ENCODE measurements at regions not wholly inside any gene's neighbourhood (a gene's known extent, or its start where the extent isn't known, plus 50 kb on each side); places are given as distances from the start of the nearest gene placed in this dataset.
"Not testable (repeated sequence)": the region's sequence is repeated elsewhere in the genome, so short reads cannot be mapped to it uniquely, and the experiment has no call there.

DNA sequence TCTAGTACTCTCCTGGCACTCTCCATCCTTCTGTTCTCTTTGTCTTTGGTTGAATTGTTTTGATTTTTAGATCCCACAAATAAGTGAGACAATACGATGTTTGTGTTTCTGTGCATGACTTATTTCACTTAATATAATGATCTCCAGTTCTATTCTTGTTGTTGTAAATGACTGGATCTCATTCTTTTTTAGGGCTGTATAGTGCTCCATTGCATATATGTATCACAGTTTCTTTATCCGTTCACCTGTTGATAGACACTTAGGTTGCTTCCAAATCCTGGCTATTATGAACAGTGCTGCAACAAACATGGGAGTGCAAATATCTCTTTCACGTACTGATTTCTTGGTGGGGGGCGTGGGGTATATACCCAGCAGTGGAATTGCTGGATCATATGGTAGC, 245.0 kb downstream of the ADCYAP1 start:
- H3K4me3 Mint-ChIP-seq, result no peak overlapping the region
- H3K9me3 Mint-ChIP-seq, result peaks cover 19% of the 10 kb centered on the region
- POLR2A ChIA-PET, result no interaction called here
- no peaks in the 10 kb centered on the region for H3K36me3 Mint-ChIP-seq (ENCODE audit: low read depth)
- CTCF ChIA-PET, result no interaction called here
- no peaks in the 10 kb centered on the region for H3K27me3 Mint-ChIP-seq
- no peak for DNase-seq
- no peaks in the 10 kb centered on the region for H3K4me1 Mint-ChIP-seq
- H3K27ac Mint-ChIP-seq, result no peak overlapping the region

DNA sequence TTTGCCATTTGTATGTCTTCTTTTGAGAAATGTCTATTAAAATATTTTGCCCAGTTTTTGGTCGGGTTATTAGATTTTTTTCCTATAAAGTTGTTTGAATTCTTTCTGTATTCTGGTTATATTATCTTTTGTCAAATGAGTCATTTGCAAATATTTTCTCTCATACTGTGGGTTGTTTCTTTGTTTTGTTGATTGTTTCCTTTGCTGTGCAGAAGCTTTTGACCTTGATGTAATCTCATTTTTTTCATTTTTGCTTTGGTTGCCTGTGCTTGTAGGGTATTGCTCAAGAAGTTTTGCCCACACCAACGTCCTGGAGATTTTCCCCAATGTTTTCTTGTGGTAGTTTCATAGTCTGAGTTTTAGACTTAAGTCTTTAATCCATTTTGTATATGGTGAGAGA, 245.7 kb downstream of the ADCYAP1 start:
- peaks cover 19% of the 10 kb centered on the region for H3K9me3 Mint-ChIP-seq
- H3K4me1 Mint-ChIP-seq, result no peaks in the 10 kb centered on the region
- no peaks in the 10 kb centered on the region for H3K36me3 Mint-ChIP-seq (ENCODE audit: low read depth)
- ChIA-PET CTCF (no interaction called here), POLR2A (no interaction called here)
- no peaks in the 10 kb centered on the region for H3K27me3 Mint-ChIP-seq
- H3K27ac Mint-ChIP-seq, result no peak overlapping the region
- no peak overlapping the region for H3K4me3 Mint-ChIP-seq
- no peak for DNase-seq

DNA sequence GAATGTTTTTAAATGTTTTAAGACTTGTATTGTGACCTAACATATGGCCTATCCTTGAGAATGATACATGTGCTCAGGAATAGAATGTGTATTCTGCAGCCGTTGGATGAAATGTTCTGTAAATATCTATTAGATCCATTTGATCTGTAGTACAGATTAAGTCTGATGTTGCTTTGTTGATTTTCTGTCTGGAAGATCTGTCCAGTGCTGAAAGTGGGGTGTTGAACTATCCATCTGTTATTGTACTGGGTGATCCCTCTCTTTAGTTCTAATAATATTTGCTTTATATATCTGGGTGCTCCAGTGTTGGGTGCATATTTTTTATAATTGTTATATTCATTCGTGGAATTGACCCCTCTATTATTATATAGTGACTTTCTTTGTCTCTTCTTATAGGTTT, 248.3 kb downstream of the ADCYAP1 start:
- H3K4me1 Mint-ChIP-seq; H3K4me3 Mint-ChIP-seq; H3K36me3 Mint-ChIP-seq (ENCODE audit: low read depth); CTCF ChIA-PET; H3K27ac Mint-ChIP-seq; DNase-seq; H3K27me3 Mint-ChIP-seq; POLR2A ChIA-PET: not testable (repeated sequence)
- H3K9me3 Mint-ChIP-seq, result peaks cover 22% of the 10 kb centered on the region

DNA sequence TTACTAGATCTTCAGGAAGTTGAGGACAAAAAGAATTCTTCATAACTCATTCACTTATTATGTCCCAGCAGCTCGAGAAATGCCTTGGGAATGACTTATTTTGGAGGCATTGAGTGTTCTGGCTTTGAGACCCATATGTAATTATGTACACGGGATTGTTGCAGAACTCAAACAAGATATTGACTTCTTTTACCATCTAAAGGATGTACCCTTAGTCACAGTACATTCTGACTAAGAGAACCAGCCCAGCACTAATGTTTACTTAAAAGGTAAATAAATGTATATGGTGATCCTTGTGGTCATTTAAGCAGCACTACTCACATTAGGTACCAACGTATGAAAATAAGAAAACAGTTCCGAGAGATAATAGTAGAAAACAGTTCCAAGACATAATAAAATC, 268.9 kb downstream of the ADCYAP1 start:
- Mint-ChIP-seq H3K27ac (no peak overlapping the region), H3K27me3 (no peaks in the 10 kb centered on the region), H3K4me3 (no peak overlapping the region), H3K4me1 (no peaks in the 10 kb centered on the region), H3K36me3 (ENCODE audit: low read depth) (no peaks in the 10 kb centered on the region), H3K9me3 (peaks cover 11% of the 10 kb centered on the region)
- CTCF ChIA-PET, result no interaction called here
- POLR2A ChIA-PET, result no interaction called here
- DNase-seq, result no peak

DNA sequence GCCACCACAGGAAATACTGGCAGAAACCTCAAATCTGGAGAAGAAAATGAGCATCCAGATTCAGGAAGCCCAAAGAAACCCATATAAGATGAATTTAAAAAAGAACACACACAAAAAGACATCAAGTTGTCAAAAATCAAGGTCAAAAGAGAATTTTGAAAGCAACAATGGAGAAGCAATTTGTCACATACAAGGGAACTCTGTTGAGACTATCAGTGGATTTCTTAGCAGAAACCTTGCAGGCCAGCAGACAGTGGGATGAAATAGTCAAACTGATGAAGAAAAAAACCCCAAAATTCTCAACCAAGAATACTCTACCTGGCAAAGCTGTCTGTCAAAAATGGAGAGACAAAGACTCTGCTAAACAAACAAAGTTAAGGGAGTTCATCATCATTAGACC, 272.6 kb downstream of the ADCYAP1 start:
- Mint-ChIP-seq H3K36me3 (ENCODE audit: low read depth) (no peaks in the 10 kb centered on the region), H3K4me1 (no peaks in the 10 kb centered on the region), H3K9me3 (peaks cover 19% of the 10 kb centered on the region), H3K27me3 (no peaks in the 10 kb centered on the region), H3K4me3 (no peak overlapping the region), H3K27ac (no peak overlapping the region)
- no peak for DNase-seq
- ChIA-PET CTCF (no interaction called here), POLR2A (no interaction called here)

DNA sequence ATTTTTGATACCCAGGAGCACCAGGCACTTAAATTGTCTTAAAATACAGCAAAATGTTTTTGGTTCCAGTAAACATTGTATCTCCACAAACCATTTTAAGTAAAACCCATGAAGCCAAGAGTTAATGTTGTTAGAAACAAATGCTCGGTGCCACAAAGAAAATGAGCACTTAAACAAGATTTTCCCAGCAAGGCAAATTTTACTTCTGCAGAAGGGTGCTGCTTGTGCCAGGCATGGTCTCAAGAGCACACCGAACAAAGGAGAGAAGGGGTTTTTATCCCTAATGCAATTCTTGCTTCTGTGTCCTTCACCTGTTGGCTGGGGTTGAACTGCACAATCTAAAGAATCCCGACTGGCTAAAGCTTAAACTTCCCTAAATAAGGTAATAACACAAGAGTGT, 286.7 kb downstream of the ADCYAP1 start:
- no peak overlapping the region for H3K27ac Mint-ChIP-seq
- DNase-seq, result no peak
- no peaks in the 10 kb centered on the region for H3K4me1 Mint-ChIP-seq
- ChIA-PET POLR2A (no interaction called here), CTCF (no interaction called here)
- no peaks in the 10 kb centered on the region for H3K36me3 Mint-ChIP-seq (ENCODE audit: low read depth)
- peaks cover 5% of the 10 kb centered on the region for H3K9me3 Mint-ChIP-seq
- H3K27me3 Mint-ChIP-seq, result no peaks in the 10 kb centered on the region
- no peak overlapping the region for H3K4me3 Mint-ChIP-seq

DNA sequence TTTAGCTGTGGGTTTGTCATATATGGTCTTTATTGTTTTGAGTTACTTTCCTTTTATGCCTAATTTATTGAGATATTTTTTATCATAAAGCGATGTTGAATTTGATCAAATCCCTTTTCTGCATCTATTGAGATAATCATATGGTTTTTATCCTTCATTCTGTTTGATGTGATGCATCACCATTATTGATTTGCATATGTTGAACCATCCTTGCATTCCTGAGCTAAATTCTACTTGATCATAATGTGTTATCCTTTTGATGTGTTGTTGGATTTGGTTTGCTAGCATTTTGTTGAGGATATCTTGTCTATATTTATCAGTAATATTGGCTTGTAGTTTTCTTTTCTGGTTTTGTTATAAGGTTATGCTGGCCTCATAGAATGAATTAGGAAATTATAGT, 308.5 kb downstream of the ADCYAP1 start:
- Mint-ChIP-seq H3K4me3 (no peak overlapping the region), H3K27ac (no peak overlapping the region), H3K9me3 (peaks cover 16% of the 10 kb centered on the region), H3K4me1 (no peaks in the 10 kb centered on the region), H3K27me3 (no peaks in the 10 kb centered on the region), H3K36me3 (ENCODE audit: low read depth) (no peaks in the 10 kb centered on the region)
- CTCF ChIA-PET, result no interaction called here
- POLR2A ChIA-PET, result no interaction called here
- no peak for DNase-seq

DNA sequence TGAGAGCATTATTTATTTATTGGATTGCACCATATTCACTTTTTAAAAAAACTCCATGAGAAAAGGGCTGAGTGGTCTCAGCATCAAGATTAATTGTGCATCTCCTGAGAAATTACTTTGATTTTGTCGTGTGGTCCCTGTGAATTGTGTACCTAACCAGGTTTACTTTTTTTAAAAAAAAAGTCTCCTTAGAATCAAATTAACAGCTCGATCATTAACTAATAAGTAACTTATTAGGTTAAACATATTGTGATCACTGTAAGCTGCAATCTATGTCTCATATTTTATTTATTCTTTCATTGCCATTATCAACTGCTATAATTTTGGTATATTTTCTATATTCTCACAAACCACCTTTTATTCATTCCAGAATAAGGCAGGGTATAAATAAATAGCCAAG, 318.2 kb downstream of the ADCYAP1 start:
- Mint-ChIP-seq H3K36me3 (ENCODE audit: low read depth) (no peaks in the 10 kb centered on the region), H3K4me1 (no peaks in the 10 kb centered on the region), H3K4me3 (no peak overlapping the region), H3K27ac (no peak overlapping the region), H3K9me3 (peaks cover 5% of the 10 kb centered on the region), H3K27me3 (no peaks in the 10 kb centered on the region)
- ChIA-PET CTCF (no interaction called here), POLR2A (no interaction called here)
- no peak for DNase-seq

DNA sequence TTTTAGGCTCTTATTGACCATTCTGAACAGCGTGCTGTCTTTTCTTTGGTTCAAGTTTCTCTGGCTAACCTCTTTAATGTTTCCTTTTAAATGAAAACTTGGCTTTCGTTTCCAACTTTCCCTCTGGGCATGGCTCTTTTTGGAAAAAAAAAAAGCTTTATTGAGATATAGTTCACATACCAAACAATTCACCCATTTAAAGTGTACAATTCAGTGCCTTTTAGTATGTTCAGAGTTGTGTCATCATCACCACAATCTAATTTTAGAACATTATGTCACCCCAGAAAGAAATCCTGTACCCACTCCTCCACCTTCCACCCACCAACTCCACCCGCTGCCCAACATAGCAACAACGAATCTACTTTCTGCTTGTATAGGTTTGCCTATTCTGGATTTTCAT, 322.4 kb downstream of the ADCYAP1 start:
- CTCF ChIA-PET, result no interaction called here
- H3K4me3 Mint-ChIP-seq, result no peak overlapping the region
- no peaks in the 10 kb centered on the region for H3K36me3 Mint-ChIP-seq (ENCODE audit: low read depth)
- H3K27ac Mint-ChIP-seq, result no peak overlapping the region
- POLR2A ChIA-PET, result no interaction called here
- no peaks in the 10 kb centered on the region for H3K27me3 Mint-ChIP-seq
- H3K9me3 Mint-ChIP-seq, result peaks cover 16% of the 10 kb centered on the region
- H3K4me1 Mint-ChIP-seq, result no peaks in the 10 kb centered on the region
- no peak for DNase-seq

DNA sequence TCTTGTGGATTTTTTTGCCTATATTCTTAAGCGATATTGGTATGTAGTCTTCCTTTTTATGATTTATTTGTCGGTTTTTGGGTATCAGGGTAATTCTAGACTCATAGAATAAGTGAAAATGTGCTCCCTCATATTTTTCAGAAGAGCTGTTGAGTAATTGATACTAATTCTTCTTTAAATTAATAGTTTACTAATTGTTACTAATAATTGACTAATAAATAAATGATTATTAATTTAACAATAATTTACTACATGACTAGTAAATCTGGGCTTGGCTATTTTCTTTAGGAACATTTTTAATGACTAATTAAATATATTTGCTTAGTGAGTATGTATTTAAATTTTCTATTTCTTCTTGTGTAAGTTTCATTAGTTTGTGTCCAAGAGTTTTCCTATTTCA, 325.0 kb downstream of the ADCYAP1 start:
- Mint-ChIP-seq H3K9me3 (peaks cover 29% of the 10 kb centered on the region), H3K4me1 (no peaks in the 10 kb centered on the region), H3K27ac (no peak overlapping the region), H3K36me3 (ENCODE audit: low read depth) (no peaks in the 10 kb centered on the region), H3K27me3 (no peaks in the 10 kb centered on the region), H3K4me3 (no peak overlapping the region)
- CTCF ChIA-PET, result no interaction called here
- DNase-seq, result no peak
- POLR2A ChIA-PET, result interaction anchor here (0.5 kb wide), 1 partner anchor 25 kb away, joined by 3 read pairs; no protein-coding TSS in a partner anchor

DNA sequence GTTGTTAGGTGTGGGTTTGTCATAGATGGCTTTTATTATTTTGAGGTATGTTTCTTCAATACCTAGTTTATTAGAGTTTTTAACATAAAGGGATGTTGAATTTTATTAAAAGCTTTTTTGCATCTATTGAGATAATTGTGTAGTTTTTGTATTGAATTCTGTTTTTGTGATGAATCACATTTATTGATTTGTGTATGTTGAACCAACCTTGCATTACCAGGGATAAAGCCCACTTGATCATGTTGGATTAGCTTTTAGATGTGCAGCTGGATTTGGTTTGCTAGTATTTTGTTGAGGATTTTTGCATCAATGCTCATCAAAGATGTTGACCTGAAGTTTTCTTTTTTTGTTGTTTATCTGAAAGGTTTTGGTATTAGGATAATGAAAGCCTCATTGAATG, 328.2 kb downstream of the ADCYAP1 start:
- CTCF ChIA-PET, result no interaction called here
- DNase-seq, result no peak
- POLR2A ChIA-PET, result no interaction called here
- Mint-ChIP-seq H3K4me3 (no peak overlapping the region), H3K36me3 (ENCODE audit: low read depth) (no peaks in the 10 kb centered on the region), H3K4me1 (no peaks in the 10 kb centered on the region), H3K27ac (no peak overlapping the region), H3K9me3 (peaks cover 41% of the 10 kb centered on the region), H3K27me3 (no peaks in the 10 kb centered on the region)

DNA sequence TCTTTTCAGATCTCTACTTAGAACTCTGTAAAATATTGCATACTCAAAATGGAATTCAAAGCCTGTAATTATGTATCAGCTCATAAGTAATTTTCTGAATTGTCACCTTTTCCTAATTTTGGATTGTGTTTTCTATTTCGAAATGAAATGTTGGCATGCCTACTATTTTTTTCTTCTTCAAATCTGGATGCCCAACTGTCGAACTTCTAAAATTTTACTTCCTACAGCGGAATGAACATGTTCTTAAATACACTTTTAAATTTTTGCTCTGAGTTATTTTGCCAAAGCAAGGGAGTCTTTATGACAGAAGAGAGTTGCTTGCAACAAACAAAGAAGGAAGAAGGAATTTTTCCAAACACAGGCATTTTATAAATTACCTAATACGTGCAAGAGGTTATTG, 336.0 kb downstream of the ADCYAP1 start:
- Mint-ChIP-seq H3K27ac (no peak overlapping the region), H3K27me3 (no peaks in the 10 kb centered on the region), H3K4me1 (no peaks in the 10 kb centered on the region), H3K9me3 (peaks cover 8% of the 10 kb centered on the region), H3K4me3 (no peak overlapping the region), H3K36me3 (ENCODE audit: low read depth) (no peaks in the 10 kb centered on the region)
- CTCF ChIA-PET, result no interaction called here
- POLR2A ChIA-PET, result no interaction called here
- DNase-seq, result no peak

DNA sequence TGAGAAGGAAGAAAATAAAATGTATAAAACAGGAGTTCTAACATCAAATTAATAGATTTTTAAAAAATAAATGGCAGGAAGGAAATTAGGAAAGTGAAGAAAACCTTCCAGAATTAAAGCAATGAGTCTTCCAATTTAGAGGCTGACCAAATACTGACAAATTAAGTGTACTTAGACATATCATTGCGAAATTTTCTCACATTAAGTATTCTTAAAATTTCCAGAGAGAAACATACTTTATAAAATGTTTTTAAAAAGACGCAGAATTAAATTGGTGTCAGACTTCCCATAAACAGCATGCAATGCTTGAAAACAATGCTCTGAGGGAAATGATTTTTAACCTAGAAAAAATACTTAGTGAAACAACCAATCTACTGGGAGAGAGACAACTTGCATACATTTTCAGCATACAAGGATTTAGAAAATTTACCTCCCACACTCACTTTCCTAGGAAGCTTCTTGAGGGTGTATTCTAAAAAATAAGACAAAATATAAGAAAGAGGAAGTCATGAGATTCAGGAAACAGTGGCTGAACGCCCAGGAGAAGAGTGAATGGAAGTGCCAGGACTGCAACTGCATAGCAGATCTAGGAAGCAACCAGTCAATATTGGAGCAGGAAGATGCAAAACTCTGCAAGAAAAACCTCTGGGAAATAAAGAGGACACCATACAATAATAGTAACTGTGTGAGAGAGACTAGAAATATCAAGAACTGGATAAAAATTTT, 339.9 kb downstream of the ADCYAP1 start:
- H3K36me3 Mint-ChIP-seq (ENCODE audit: low read depth), result no peaks in the 10 kb centered on the region
- ChIA-PET POLR2A (no interaction called here), CTCF (no interaction called here)
- DNase-seq, result no peak
- no peaks in the 10 kb centered on the region for H3K27me3 Mint-ChIP-seq
- H3K4me3 Mint-ChIP-seq, result no peak overlapping the region
- H3K9me3 Mint-ChIP-seq, result peaks cover under 1% of the 10 kb centered on the region
- H3K27ac Mint-ChIP-seq, result no peak overlapping the region
- no peaks in the 10 kb centered on the region for H3K4me1 Mint-ChIP-seq

DNA sequence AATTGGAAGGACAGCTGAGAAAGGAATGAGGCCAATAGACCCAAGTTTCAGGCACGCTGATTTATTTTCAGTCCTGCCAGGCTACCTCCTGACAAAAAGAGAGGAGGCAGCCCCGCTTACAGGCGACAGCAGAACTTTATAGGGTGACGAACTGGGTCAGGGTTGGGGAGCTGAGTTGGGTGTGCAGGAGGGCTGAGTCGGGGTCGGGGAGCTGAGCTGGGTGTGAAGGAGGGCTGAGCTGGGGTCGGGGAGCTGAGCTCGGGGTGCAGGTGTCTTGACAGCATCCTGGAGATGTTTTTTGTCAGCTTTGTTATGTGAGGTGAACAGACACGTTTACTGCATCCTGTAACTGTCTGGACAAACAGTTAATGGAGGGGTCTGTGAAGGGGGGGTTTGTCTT, 342.2 kb downstream of the ADCYAP1 start:
- H3K27ac Mint-ChIP-seq, result no peak overlapping the region
- peaks cover 2% of the 10 kb centered on the region for H3K9me3 Mint-ChIP-seq
- POLR2A ChIA-PET, result no interaction called here

DNA sequence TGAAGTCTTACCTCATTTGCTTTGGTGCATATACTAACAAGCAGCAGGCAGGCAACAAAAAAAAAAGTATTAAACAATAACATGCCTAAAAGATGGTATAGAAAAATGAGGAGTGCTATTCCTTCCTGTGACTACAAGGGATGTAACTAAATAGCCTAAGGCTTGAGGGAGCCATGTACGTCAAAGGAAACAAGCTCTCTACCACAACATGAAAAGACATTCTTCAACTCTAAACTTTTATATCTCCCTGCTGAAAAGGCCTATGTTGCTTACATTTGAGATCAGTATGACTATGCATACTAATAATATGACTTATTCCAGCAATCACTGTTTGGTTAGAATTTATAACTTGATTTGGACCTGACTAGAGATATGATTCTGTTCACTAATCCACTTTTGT, 347.9 kb downstream of the ADCYAP1 start:
- ChIA-PET CTCF (interaction anchor here (1.0 kb wide), 1 partner anchor 291 kb away, joined by 3 read pairs; no protein-coding TSS in a partner anchor), POLR2A (no interaction called here)
- H3K4me3 Mint-ChIP-seq, result no peak overlapping the region
- H3K36me3 Mint-ChIP-seq (ENCODE audit: low read depth), result no peaks in the 10 kb centered on the region
- no peak overlapping the region for H3K27ac Mint-ChIP-seq
- no peak for DNase-seq
- peaks cover 11% of the 10 kb centered on the region for H3K9me3 Mint-ChIP-seq
- no peaks in the 10 kb centered on the region for H3K27me3 Mint-ChIP-seq
- H3K4me1 Mint-ChIP-seq, result no peaks in the 10 kb centered on the region

More for the DNA sequence above, 342.2 kb downstream of the ADCYAP1 start:
- H3K27me3 Mint-ChIP-seq, result no peaks in the 10 kb centered on the region
- H3K4me3 Mint-ChIP-seq, result no peak overlapping the region
- no peak for DNase-seq
- H3K36me3 Mint-ChIP-seq (ENCODE audit: low read depth), result no peaks in the 10 kb centered on the region
- no peaks in the 10 kb centered on the region for H3K4me1 Mint-ChIP-seq
- CTCF ChIA-PET, result no interaction called here

All from activated CD4-positive, alpha-beta memory T cell treated with anti-CD3 and anti-CD28 coated beads, Interleukin-2, amount 10 ng/mL, durations not matched to agents 7 days and 5 days (primary cell).